Large intestine (tissue), 3 donors: ENCODE measurements at regions not wholly inside any gene's neighbourhood (a gene's known extent, or its start where the extent isn't known, plus 50 kb on each side); places are given as distances from the start of the nearest gene placed in this dataset.
"Not testable (repeated sequence)": the region's sequence is repeated elsewhere in the genome, so short reads cannot be mapped to it uniquely, and the experiment has no call there.

Experiments
- DNase-seq, 2 donors: peaks; one replicate each; pipeline versions ENCODE4 v3.0.0 to v3.0.0-alpha.2; 2013
- H3K27ac ChIP-seq: one replicate; pipeline ENCODE4 v1.5.1; 2013; ENCODE audit warnings: low read length
- H3K27me3 ChIP-seq: 2 replicates; pipeline ENCODE4 v1.6.1; 2013; ENCODE audit warnings: low read length; ENCODE audit not compliant: control insufficient read depth, insufficient read depth
- H3K36me3 ChIP-seq: 2 replicates; pipeline ENCODE4 v1.6.1; 2013; ENCODE audit warnings: low read length; ENCODE audit not compliant: control insufficient read depth, insufficient read depth
- H3K4me1 ChIP-seq: one replicate; pipeline ENCODE4 v1.6.1; 2013; ENCODE audit warnings: low read length; ENCODE audit not compliant: control insufficient read depth, insufficient read depth
- H3K4me3 ChIP-seq: one replicate; pipeline ENCODE4 v1.5.1; 2013; ENCODE audit warnings: low read length
- H3K9me3 ChIP-seq: one replicate; pipeline ENCODE4 v1.6.1; 2013; ENCODE audit warnings: mild to moderate bottlenecking, low read depth, low read length, moderate library complexity; ENCODE audit not compliant: control insufficient read depth
- WGBS: methylation state at CpG from one replicate; pipeline ENCODE4 v1.1.5; 2013; ENCODE audit warnings: low lambda C conversion rate; ENCODE audit not compliant: insufficient coverage; 5-methylcytosine and 5-hydroxymethylcytosine counted together

- no CpG with 5 or more reads among the region's 7 CpGs for WGBS
- H3K27me3 ChIP-seq, H3K36me3 ChIP-seq, H3K27ac ChIP-seq, H3K9me3 ChIP-seq, DNase-seq, H3K4me1 ChIP-seq, H3K4me3 ChIP-seq: not testable (repeated sequence)
Observed at GRCh38 chr2:87548681-87549536, 199.0 kb upstream of the PLGLB2 start.

DNA sequence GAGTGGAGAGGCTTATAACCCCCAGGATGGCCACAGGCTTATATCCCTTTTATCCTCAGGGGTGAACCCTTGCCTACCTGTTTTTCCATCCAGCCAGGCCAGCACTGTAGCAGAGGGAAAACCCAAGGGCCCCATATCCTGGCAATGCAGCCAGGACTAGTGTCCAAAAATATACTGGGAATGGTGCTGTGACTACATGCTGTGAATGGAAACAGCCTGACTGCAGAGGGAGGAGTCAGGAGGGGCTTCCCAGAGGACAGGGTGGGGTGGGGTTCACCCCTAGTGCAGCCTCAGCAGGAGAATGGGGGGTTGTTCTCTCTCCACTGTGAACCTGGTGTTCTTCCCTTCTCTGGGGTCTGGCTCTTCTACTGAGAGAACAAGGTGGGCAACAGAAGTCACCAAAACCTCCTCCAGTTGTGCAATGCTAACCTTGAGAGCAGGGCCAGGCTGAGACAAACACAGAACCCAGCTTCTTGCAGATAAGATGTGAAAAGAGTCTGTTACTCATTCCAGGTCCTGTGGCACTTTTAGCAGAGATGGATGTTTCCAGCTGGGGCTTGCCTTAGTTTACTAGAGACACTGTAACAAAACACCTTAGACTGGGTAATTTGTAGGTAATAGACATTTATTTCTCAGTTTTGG lies 198.2 kb upstream of the PLGLB2 start:
- DNase-seq, H3K27me3 ChIP-seq, H3K4me1 ChIP-seq, H3K36me3 ChIP-seq, H3K27ac ChIP-seq, H3K9me3 ChIP-seq, H3K4me3 ChIP-seq: not testable (repeated sequence)

DNA sequence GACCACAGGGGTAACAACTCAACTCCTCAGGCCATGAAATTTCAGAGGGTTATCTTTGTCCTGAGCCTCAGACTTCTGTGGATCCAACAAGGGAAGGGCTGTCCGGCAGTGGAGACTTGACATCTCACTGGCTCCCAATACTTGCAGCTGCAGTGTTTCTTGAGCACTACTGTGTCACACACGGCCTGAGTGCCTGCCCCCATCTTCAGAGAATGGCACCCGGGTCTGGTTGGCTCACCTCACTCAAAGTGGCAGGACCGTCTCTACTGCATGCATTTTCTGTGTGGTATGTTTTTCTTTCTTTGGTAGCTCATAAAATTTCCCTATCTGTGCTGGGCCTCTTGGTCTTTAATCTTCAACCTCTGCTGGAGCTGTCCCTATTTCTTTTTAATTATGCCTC lies 193.2 kb upstream of the PLGLB2 start:
- DNase-seq, H3K27me3 ChIP-seq, H3K4me1 ChIP-seq, H3K27ac ChIP-seq, H3K36me3 ChIP-seq, H3K4me3 ChIP-seq, H3K9me3 ChIP-seq: not testable (repeated sequence)
- no CpG with 5 or more reads among the region's 4 CpGs for WGBS

DNA sequence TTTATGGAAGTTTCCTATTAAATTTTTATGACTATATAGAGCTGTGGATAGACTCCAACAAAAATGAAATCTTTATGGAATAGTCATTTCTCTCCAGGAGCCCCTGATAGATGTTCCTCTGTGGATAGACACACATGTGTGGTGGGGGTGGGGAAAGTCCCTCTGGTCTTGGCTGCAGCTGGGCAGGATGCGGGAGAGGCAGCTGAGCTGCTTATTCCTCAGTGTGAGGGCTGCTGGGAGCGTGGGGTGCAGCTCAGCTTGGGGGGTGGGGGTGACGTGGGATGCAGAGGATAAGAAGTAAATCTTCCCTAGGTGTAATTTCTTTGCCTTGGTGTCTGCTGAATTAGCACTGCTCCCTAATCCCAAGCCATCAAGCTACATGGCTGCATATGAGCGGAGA lies 192.8 kb upstream of the PLGLB2 start:
- H3K27ac ChIP-seq, H3K4me1 ChIP-seq, H3K4me3 ChIP-seq, DNase-seq, H3K9me3 ChIP-seq, H3K36me3 ChIP-seq, H3K27me3 ChIP-seq: not testable (repeated sequence)
- no CpG with 5 or more reads among the region's 4 CpGs for WGBS

GRCh38 chr2:87559001-87559400 lies 188.9 kb upstream of the PLGLB2 start:
- not testable (repeated sequence) for H3K27me3 ChIP-seq

GRCh38 chr2:87559735-87560134 lies 188.2 kb upstream of the PLGLB2 start:
- H3K4me1 ChIP-seq, H3K27ac ChIP-seq, DNase-seq, H3K36me3 ChIP-seq, H3K9me3 ChIP-seq, H3K27me3 ChIP-seq, H3K4me3 ChIP-seq: not testable (repeated sequence)
- WGBS: no CpG with 5 or more reads among the region's 2 CpGs

More at GRCh38 chr2:87559001-87559400, 188.9 kb upstream of the PLGLB2 start:
- not testable (repeated sequence) for H3K9me3 ChIP-seq, H3K27ac ChIP-seq, H3K4me1 ChIP-seq, DNase-seq, H3K4me3 ChIP-seq, H3K36me3 ChIP-seq
- no CpG with 5 or more reads among the region's 5 CpGs for WGBS

DNA sequence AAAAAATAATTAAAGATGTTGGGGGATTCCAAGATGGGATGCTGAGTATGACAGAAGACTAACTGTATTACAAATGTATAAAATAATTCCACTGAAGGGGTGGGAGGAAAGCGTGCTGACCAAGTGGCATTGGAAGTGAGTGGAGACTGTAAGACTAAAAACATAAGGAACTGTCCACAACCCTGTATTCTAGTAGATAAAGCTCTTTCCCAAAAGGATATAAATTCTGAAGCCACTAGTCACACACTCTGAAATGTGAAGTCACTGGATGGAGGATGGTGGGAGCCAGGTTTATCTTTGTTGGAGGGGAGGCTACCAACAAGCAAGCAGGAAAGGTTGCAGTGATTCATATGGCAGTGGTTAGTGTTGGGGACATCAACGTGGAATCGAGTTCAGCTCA lies 182.8 kb upstream of the PLGLB2 start:
- not testable (repeated sequence) for H3K36me3 ChIP-seq, H3K27ac ChIP-seq, H3K4me3 ChIP-seq, H3K27me3 ChIP-seq, H3K9me3 ChIP-seq, H3K4me1 ChIP-seq, DNase-seq
- no CpG with 5 or more reads among the region's 3 CpGs for WGBS

GRCh38 chr2:87566531-87566930 lies 181.4 kb upstream of the PLGLB2 start:
- not testable (repeated sequence) for H3K36me3 ChIP-seq, DNase-seq, H3K9me3 ChIP-seq, H3K4me1 ChIP-seq, H3K27me3 ChIP-seq, H3K27ac ChIP-seq, H3K4me3 ChIP-seq
- WGBS: 91% methylated on average over 3 of the region's 3 CpGs

- H3K4me3 ChIP-seq, H3K27ac ChIP-seq, H3K36me3 ChIP-seq, H3K4me1 ChIP-seq, H3K27me3 ChIP-seq, H3K9me3 ChIP-seq, DNase-seq: not testable (repeated sequence)
- WGBS: no CpG with 5 or more reads among the region's 11 CpGs
Observed at GRCh38 chr2:87567093-87567492, 180.8 kb upstream of the PLGLB2 start.

DNA sequence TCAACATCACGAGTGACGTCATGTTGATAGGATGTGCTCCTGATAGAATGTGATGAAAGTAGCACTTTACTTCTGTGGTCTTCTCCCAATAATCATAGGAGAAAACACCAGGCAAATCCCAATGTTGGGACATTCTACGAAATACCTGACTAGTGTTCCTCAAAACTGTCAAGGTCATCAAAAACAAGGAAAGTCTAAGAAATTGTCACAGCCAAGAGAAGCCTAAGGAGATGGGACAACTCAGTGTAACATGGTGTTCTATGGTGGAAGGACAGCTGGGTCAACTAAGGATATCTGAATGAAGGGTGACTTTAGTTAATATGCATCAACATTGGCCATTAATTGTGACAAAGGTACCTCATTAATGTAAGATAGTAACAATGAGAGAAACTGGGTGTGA lies 180.0 kb upstream of the PLGLB2 start:
- not testable (repeated sequence) for H3K27ac ChIP-seq, H3K9me3 ChIP-seq, H3K36me3 ChIP-seq, H3K4me1 ChIP-seq, H3K27me3 ChIP-seq, H3K4me3 ChIP-seq, DNase-seq
- no CpG with 5 or more reads among the region's 3 CpGs for WGBS
